DND-41 (cell line): ENCODE measurements at regions not wholly inside any gene's neighbourhood (a gene's known extent, or its start where the extent isn't known, plus 50 kb on each side); places are given as distances from the start of the nearest gene placed in this dataset.

ENCODE experiments used
- ATAC-seq: fragments of 200-7000 bp; cut with Tn5 transposase; 3 replicates; pipeline ENCODE4 v1.9.1; 2021; ENCODE audit warnings: low read depth; ENCODE audit not compliant: insufficient read depth
- DNase-seq: peaks from one replicate; pipeline ENCODE4 v3.0.0-alpha.2; 2020
- H2AFZ ChIP-seq: 2 replicates; pipeline ENCODE4 v1.6.0; 2012; ENCODE audit warnings: low read depth, low read length
- H3K27ac ChIP-seq: 2 replicates; pipeline ENCODE4 v1.5.1; 2012; ENCODE audit warnings: low read length, inconsistent platforms
- H3K27me3 ChIP-seq: fragments of 200-600 bp; sonication (generic); 2 replicates; pipeline ENCODE4 v1.6.0; 2012; ENCODE audit warnings: low read length, mild to moderate bottlenecking, inconsistent platforms; ENCODE audit not compliant: insufficient read depth, poor library complexity
- H3K36me3 ChIP-seq: 2 replicates; pipeline ENCODE4 v1.5.1; 2012; ENCODE audit warnings: low read length, inconsistent platforms; ENCODE audit not compliant: insufficient read depth
- H3K4me1 ChIP-seq: 2 replicates; pipeline ENCODE4 v1.5.1; 2012; ENCODE audit warnings: mild to moderate bottlenecking, low read length; ENCODE audit not compliant: insufficient read depth
- H3K4me2 ChIP-seq: 2 replicates; pipeline ENCODE4 v1.6.0; 2012; ENCODE audit warnings: mild to moderate bottlenecking, moderate library complexity, low read length, inconsistent platforms; ENCODE audit not compliant: insufficient read depth
- H3K4me3 ChIP-seq, 2 experiments: fragments of 200-600 bp in 1 of 2; shearing (Covaris generic) in 1 of 2; 2 replicates each; pipeline ENCODE4 v1.5.1; 2012 to 2016; ENCODE audit warnings: inconsistent platforms in 2 of 2, low read length in 2 of 2, mild to moderate bottlenecking in 2 of 2, low read depth in 1 of 2, moderate library complexity in 1 of 2
- H3K79me2 ChIP-seq: 2 replicates; pipeline ENCODE4 v1.6.0; 2012; ENCODE audit warnings: low read length, inconsistent platforms; ENCODE audit not compliant: insufficient read depth
- H3K9ac ChIP-seq: 2 replicates; pipeline ENCODE4 v1.6.0; 2012; ENCODE audit warnings: low read depth, mild to moderate bottlenecking, inconsistent platforms, low read length, moderate library complexity
- H3K9me3 ChIP-seq: 2 replicates; pipeline ENCODE4 v1.5.1; 2012; ENCODE audit warnings: low read length, moderate library complexity, mild to moderate bottlenecking, inconsistent platforms; ENCODE audit not compliant: insufficient read depth, severe bottlenecking
- H4K20me1 ChIP-seq: 2 replicates; pipeline ENCODE4 v1.6.0; 2012; ENCODE audit warnings: low read length; ENCODE audit not compliant: insufficient read depth
- CTCF ChIP-seq: IDR thresholded peaks from 2 replicates; pipeline ENCODE4 v1.5.1; 2012; ENCODE audit warnings: borderline replicate concordance, low read length, moderate library complexity, mild to moderate bottlenecking; ENCODE audit not compliant: poor library complexity, severe bottlenecking; ENCODE audit errors: extremely low read depth
- EZH2 ChIP-seq: IDR thresholded peaks from 3 replicates; pipeline ENCODE4 v1.6.1; 2012; ENCODE audit warnings: borderline replicate concordance, low read depth, mild to moderate bottlenecking, moderate library complexity, low read length, inconsistent platforms; ENCODE audit not compliant: severe bottlenecking

GRCh38 chr22:48555606-48556005 lies 1272.1 kb downstream of the BRD1 start:
- Histone ChIP-seq H3K4me1 (no peaks in the 10 kb centered on the region), H3K79me2 (no peaks in the 10 kb centered on the region), H3K4me3 (no peak overlapping the region), H2AFZ (no peak overlapping the region), H3K27me3 (no peaks in the 10 kb centered on the region), H3K27ac (no peak overlapping the region), H4K20me1 (no peaks in the 10 kb centered on the region; the same call in 1 of the 2 replicates), H3K4me2 (no peak overlapping the region), H3K9me3 (no peaks in the 10 kb centered on the region), H3K9ac (no peak overlapping the region), H3K36me3 (no peaks in the 10 kb centered on the region)
- ATAC-seq, result no peak
- TF ChIP-seq EZH2, result no peak
- no peak for TF ChIP-seq CTCF
- DNase-seq, result no peak

- Histone ChIP-seq H3K27me3 (no peaks in the 10 kb centered on the region), H3K36me3 (no peaks in the 10 kb centered on the region), H3K4me1 (no peaks in the 10 kb centered on the region), H3K4me3 (no peak overlapping the region), H2AFZ (no peak overlapping the region), H3K9me3 (no peaks in the 10 kb centered on the region), H3K4me2 (no peak overlapping the region), H3K27ac (no peak overlapping the region), H3K9ac (no peak overlapping the region), H3K79me2 (no peaks in the 10 kb centered on the region), H4K20me1 (no peaks in the 10 kb centered on the region; the same call in 1 of the 2 replicates)
- no peak for DNase-seq
- TF ChIP-seq CTCF (no peak), EZH2 (no peak)
- no peak for ATAC-seq
These were observed 1272.6 kb downstream of the BRD1 start for GRCh38 chr22:48554893-48555572.

- H2AFZ ChIP-seq, result no peak overlapping the region
- no peaks in the 10 kb centered on the region; the same call in 1 of the 2 replicates for H4K20me1 ChIP-seq
- DNase-seq (no peak), ATAC-seq (no peak)
- no peaks in the 10 kb centered on the region for H3K9me3 ChIP-seq
- H3K27me3 ChIP-seq, result no peaks in the 10 kb centered on the region
- TF ChIP-seq EZH2, result no peak
- no peak for TF ChIP-seq CTCF
- no peak overlapping the region for H3K27ac ChIP-seq
- H3K4me2 ChIP-seq, result no peak overlapping the region
- H3K9ac ChIP-seq, result no peak overlapping the region
- H3K4me3 ChIP-seq, result no peak overlapping the region
- no peaks in the 10 kb centered on the region for H3K79me2 ChIP-seq
- H3K4me1 ChIP-seq, result no peaks in the 10 kb centered on the region
- no peaks in the 10 kb centered on the region for H3K36me3 ChIP-seq
These were observed 1273.9 kb downstream of the BRD1 start for GRCh38 chr22:48553694-48554308.
